HPDE6-E6E7 (cell line): ENCODE measurements at regions not wholly inside any gene's neighbourhood (a gene's known extent, or its start where the extent isn't known, plus 50 kb on each side); places are given as distances from the start of the nearest gene placed in this dataset.
"Not testable (repeated sequence)": the region's sequence is repeated elsewhere in the genome, so short reads cannot be mapped to it uniquely, and the experiment has no call there.

Experiments
- DNase-seq: peaks from one replicate; pipeline ENCODE4 v3.0.0; 2011; ENCODE audit warnings: missing footprints; ENCODE audit errors: extremely low spot score

GRCh38 chr7:68162712-68163111 lies 1166.1 kb downstream of the TYW1 start:
- DNase-seq = no peak

GRCh38 chr7:68166525-68166924 lies 1169.9 kb downstream of the TYW1 start:
- no peak for DNase-seq

GRCh38 chr7:68173513-68173912 lies 1176.9 kb downstream of the TYW1 start:
- DNase-seq = no peak

GRCh38 chr7:68176974-68177373 lies 1180.3 kb downstream of the TYW1 start:
- no peak for DNase-seq

- DNase-seq = no peak
These were observed 1184.1 kb downstream of the TYW1 start for GRCh38 chr7:68180761-68181160.

- DNase-seq = no peak
These were observed 1186.5 kb downstream of the TYW1 start for GRCh38 chr7:68183176-68183575.

GRCh38 chr7:68185631-68186456 lies 1189.2 kb downstream of the TYW1 start:
- no peak for DNase-seq

GRCh38 chr7:68187532-68187931 lies 1190.9 kb downstream of the TYW1 start:
- DNase-seq = no peak

GRCh38 chr7:68192941-68193340 lies 1196.3 kb downstream of the TYW1 start:
- no peak for DNase-seq

- DNase-seq = not testable (repeated sequence)
These were observed 1199.0 kb downstream of the TYW1 start for GRCh38 chr7:68195642-68196041.

- no peak for DNase-seq
These were observed 1203.5 kb downstream of the TYW1 start for GRCh38 chr7:68200051-68200670.

- DNase-seq = no peak
These were observed 1206.6 kb downstream of the TYW1 start for GRCh38 chr7:68203251-68203650.

- DNase-seq = no peak
These were observed 1209.2 kb downstream of the TYW1 start for GRCh38 chr7:68205826-68206225.

- DNase-seq = no peak
These were observed 1210.4 kb downstream of the TYW1 start for GRCh38 chr7:68206946-68207485.

- DNase-seq = no peak
These were observed 1211.0 kb downstream of the TYW1 start for GRCh38 chr7:68207676-68208075.

- DNase-seq = no peak
These were observed 1212.9 kb downstream of the TYW1 start for GRCh38 chr7:68209486-68209885.

GRCh38 chr7:68213838-68214237 lies 1217.2 kb downstream of the TYW1 start:
- no peak for DNase-seq

GRCh38 chr7:68216051-68216450 lies 1219.4 kb downstream of the TYW1 start:
- no peak for DNase-seq

GRCh38 chr7:68217426-68217825 lies 1220.8 kb downstream of the TYW1 start:
- DNase-seq = no peak

GRCh38 chr7:68218461-68218860 lies 1221.8 kb downstream of the TYW1 start:
- no peak for DNase-seq

- DNase-seq = no peak
These were observed 1225.7 kb downstream of the TYW1 start for GRCh38 chr7:68222311-68222710.

GRCh38 chr7:68224041-68224741 lies 1227.6 kb downstream of the TYW1 start:
- no peak for DNase-seq
